Testis (tissue), 2 donors: ENCODE measurements at regions not wholly inside any gene's neighbourhood (a gene's known extent, or its start where the extent isn't known, plus 50 kb on each side); places are given as distances from the start of the nearest gene placed in this dataset.
"Not testable (repeated sequence)": the region's sequence is repeated elsewhere in the genome, so short reads cannot be mapped to it uniquely, and the experiment has no call there.

Source experiments
- POLR2A ChIP-seq: fragments of 450-650 bp; IDR thresholded peaks from one replicate; pipeline ENCODE4 v1.6.1; 2017; ENCODE audit warnings: antibody characterized with exemption, mild to moderate bottlenecking, moderate library complexity
- TF ChIP-seq, protein P1 (sequence below), 3 experiments: fragments of 450-650 bp in 2 of 3; fragments of 200-600 bp in 1 of 3; sonication (generic) in 1 of 3; IDR thresholded peaks; one replicate each; pipeline ENCODE4 v1.5.1; 2016 to 2019; ENCODE audit warnings: antibody characterized with exemption in 3 of 3, mild to moderate bottlenecking in 2 of 3, moderate library complexity in 1 of 3

DNA sequence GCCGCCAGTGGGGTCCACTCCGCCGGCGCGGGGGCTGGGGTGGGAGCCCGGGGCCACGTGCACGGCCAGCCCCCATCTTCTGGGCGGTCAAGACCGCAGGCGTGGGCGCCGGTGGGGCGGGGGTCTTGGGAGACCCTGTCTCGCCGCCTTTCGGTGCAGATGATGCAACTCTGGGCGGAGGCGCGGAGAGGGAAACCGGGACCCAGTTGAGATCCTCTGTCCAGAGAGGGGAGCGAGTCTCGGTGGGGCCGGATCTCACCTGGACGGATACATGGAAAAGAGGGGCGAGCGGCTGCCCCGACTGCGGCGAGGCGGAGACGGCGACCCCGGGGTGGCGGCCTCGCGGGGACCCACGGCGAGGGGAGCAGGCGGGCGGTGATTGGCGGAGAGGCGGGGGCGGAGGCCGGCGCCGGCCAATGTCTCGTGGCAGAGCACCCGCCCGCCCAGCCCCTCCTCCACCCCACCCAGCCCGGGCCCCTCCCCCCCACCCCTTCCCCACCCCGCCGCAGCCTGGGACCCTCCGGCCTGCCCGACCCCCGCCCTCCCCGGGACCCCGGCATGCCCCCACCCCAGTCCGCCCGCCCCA, 4054.1 kb upstream of the TPTE start:
- TF ChIP-seq, protein P1, sequence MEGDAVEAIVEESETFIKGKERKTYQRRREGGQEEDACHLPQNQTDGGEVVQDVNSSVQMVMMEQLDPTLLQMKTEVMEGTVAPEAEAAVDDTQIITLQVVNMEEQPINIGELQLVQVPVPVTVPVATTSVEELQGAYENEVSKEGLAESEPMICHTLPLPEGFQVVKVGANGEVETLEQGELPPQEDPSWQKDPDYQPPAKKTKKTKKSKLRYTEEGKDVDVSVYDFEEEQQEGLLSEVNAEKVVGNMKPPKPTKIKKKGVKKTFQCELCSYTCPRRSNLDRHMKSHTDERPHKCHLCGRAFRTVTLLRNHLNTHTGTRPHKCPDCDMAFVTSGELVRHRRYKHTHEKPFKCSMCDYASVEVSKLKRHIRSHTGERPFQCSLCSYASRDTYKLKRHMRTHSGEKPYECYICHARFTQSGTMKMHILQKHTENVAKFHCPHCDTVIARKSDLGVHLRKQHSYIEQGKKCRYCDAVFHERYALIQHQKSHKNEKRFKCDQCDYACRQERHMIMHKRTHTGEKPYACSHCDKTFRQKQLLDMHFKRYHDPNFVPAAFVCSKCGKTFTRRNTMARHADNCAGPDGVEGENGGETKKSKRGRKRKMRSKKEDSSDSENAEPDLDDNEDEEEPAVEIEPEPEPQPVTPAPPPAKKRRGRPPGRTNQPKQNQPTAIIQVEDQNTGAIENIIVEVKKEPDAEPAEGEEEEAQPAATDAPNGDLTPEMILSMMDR (IDR thresholded peaks at IDR 0.05), result not testable (repeated sequence)
- TF ChIP-seq POLR2A, result not testable (repeated sequence)
